ENCODE measurements at regions not wholly inside any gene's neighbourhood (a gene's known extent, or its start where the extent isn't known, plus 50 kb on each side); places are given as distances from the start of the nearest gene placed in this dataset.

GRCh38 chr20:52279706-52280105 lies 88.1 kb upstream of the ZFP64 start:
- H3K27ac Mint-ChIP-seq: no peak overlapping the region
- H3K4me3 Mint-ChIP-seq: no peak overlapping the region
- no peaks in the 10 kb centered on the region for H3K9me3 Mint-ChIP-seq

GRCh38 chr20:52275181-52275691 lies 83.7 kb upstream of the ZFP64 start:
- Mint-ChIP-seq H3K27ac (no peak overlapping the region), H3K27me3 (no peaks in the 10 kb centered on the region), H3K9me3 (no peaks in the 10 kb centered on the region), H3K36me3 (no peaks in the 10 kb centered on the region), H3K4me3 (no peak overlapping the region), H3K4me1 (no peaks in the 10 kb centered on the region)

More at GRCh38 chr20:52279706-52280105, 88.1 kb upstream of the ZFP64 start:
- H3K36me3 Mint-ChIP-seq: peaks cover 1% of the 10 kb centered on the region
- H3K4me1 Mint-ChIP-seq: no peaks in the 10 kb centered on the region
- H3K27me3 Mint-ChIP-seq: peaks cover 5% of the 10 kb centered on the region

GRCh38 chr20:52270696-52271095 lies 79.1 kb upstream of the ZFP64 start:
- no peaks in the 10 kb centered on the region for H3K36me3 Mint-ChIP-seq
- no peaks in the 10 kb centered on the region for H3K9me3 Mint-ChIP-seq
- H3K27ac Mint-ChIP-seq: no peak overlapping the region
- H3K4me3 Mint-ChIP-seq: no peak overlapping the region
- H3K4me1 Mint-ChIP-seq: peaks cover 9% of the 10 kb centered on the region
- H3K27me3 Mint-ChIP-seq: no peaks in the 10 kb centered on the region

GRCh38 chr20:52270001-52270606 lies 78.5 kb upstream of the ZFP64 start:
- Mint-ChIP-seq H3K27ac (no peak overlapping the region), H3K27me3 (no peaks in the 10 kb centered on the region), H3K4me3 (no peak overlapping the region), H3K4me1 (peaks cover 11% of the 10 kb centered on the region), H3K9me3 (no peaks in the 10 kb centered on the region), H3K36me3 (no peaks in the 10 kb centered on the region)

GRCh38 chr20:52269321-52269720 lies 77.7 kb upstream of the ZFP64 start:
- H3K27me3 Mint-ChIP-seq: peaks cover 1% of the 10 kb centered on the region
- H3K4me3 Mint-ChIP-seq: no peak overlapping the region
- no peaks in the 10 kb centered on the region for H3K9me3 Mint-ChIP-seq
- no peak overlapping the region for H3K27ac Mint-ChIP-seq
- H3K4me1 Mint-ChIP-seq: peaks cover 11% of the 10 kb centered on the region
- no peaks in the 10 kb centered on the region for H3K36me3 Mint-ChIP-seq

- H3K27ac Mint-ChIP-seq: no peak overlapping the region
- H3K27me3 Mint-ChIP-seq: peaks cover 1% of the 10 kb centered on the region
- no peaks in the 10 kb centered on the region for H3K9me3 Mint-ChIP-seq
- no peaks in the 10 kb centered on the region for H3K36me3 Mint-ChIP-seq
- H3K4me1 Mint-ChIP-seq: peaks cover 11% of the 10 kb centered on the region
- no peak overlapping the region for H3K4me3 Mint-ChIP-seq
Measured at GRCh38 chr20:52268184-52268749, 76.7 kb upstream of the ZFP64 start.

GRCh38 chr20:52267418-52267817 lies 75.8 kb upstream of the ZFP64 start:
- Mint-ChIP-seq H3K9me3 (no peaks in the 10 kb centered on the region), H3K27me3 (peaks cover 3% of the 10 kb centered on the region), H3K4me3 (no peak overlapping the region), H3K36me3 (no peaks in the 10 kb centered on the region), H3K27ac (peak overlapping the region; percentile 24), H3K4me1 (peaks cover 11% of the 10 kb centered on the region)

- Mint-ChIP-seq H3K27me3 (peaks cover 3% of the 10 kb centered on the region), H3K4me3 (no peak overlapping the region), H3K36me3 (no peaks in the 10 kb centered on the region), H3K4me1 (peaks cover 14% of the 10 kb centered on the region), H3K9me3 (no peaks in the 10 kb centered on the region), H3K27ac (no peak overlapping the region)
Measured at GRCh38 chr20:52263757-52264156, 72.2 kb upstream of the ZFP64 start.

- Mint-ChIP-seq H3K36me3 (no peaks in the 10 kb centered on the region), H3K4me1 (peaks cover 14% of the 10 kb centered on the region), H3K27me3 (peaks cover 3% of the 10 kb centered on the region), H3K9me3 (no peaks in the 10 kb centered on the region), H3K27ac (no peak overlapping the region), H3K4me3 (no peak overlapping the region)
Measured at GRCh38 chr20:52261792-52262191, 70.2 kb upstream of the ZFP64 start.

GRCh38 chr20:52259295-52259694 lies 67.7 kb upstream of the ZFP64 start:
- peaks cover 2% of the 10 kb centered on the region for H3K36me3 Mint-ChIP-seq
- no peak overlapping the region for H3K4me3 Mint-ChIP-seq
- H3K4me1 Mint-ChIP-seq: peaks cover 3% of the 10 kb centered on the region
- no peak overlapping the region for H3K27ac Mint-ChIP-seq
- peaks cover 3% of the 10 kb centered on the region for H3K27me3 Mint-ChIP-seq
- H3K9me3 Mint-ChIP-seq: no peaks in the 10 kb centered on the region

GRCh38 chr20:52256454-52256853 lies 64.9 kb upstream of the ZFP64 start:
- Mint-ChIP-seq H3K4me3 (no peak overlapping the region), H3K9me3 (no peaks in the 10 kb centered on the region), H3K27ac (no peak overlapping the region), H3K27me3 (peaks cover 1% of the 10 kb centered on the region), H3K4me1 (peaks cover 3% of the 10 kb centered on the region), H3K36me3 (peaks cover 4% of the 10 kb centered on the region)

- Mint-ChIP-seq H3K36me3 (peaks cover 4% of the 10 kb centered on the region), H3K27ac (no peak overlapping the region), H3K4me1 (no peaks in the 10 kb centered on the region), H3K4me3 (no peak overlapping the region), H3K9me3 (no peaks in the 10 kb centered on the region), H3K27me3 (peaks cover 1% of the 10 kb centered on the region)
Measured at GRCh38 chr20:52252664-52253063, 61.1 kb upstream of the ZFP64 start.

- no peaks in the 10 kb centered on the region for H3K4me1 Mint-ChIP-seq
- no peak overlapping the region for H3K27ac Mint-ChIP-seq
Measured at GRCh38 chr20:52251827-52252226, 60.2 kb upstream of the ZFP64 start.

GRCh38 chr20:52251136-52251700 lies 59.6 kb upstream of the ZFP64 start:
- Mint-ChIP-seq H3K27ac (no peak overlapping the region), H3K36me3 (peaks cover 5% of the 10 kb centered on the region), H3K4me1 (no peaks in the 10 kb centered on the region), H3K9me3 (no peaks in the 10 kb centered on the region), H3K27me3 (no peaks in the 10 kb centered on the region), H3K4me3 (no peak overlapping the region)

More at GRCh38 chr20:52251827-52252226, 60.2 kb upstream of the ZFP64 start:
- no peaks in the 10 kb centered on the region for H3K9me3 Mint-ChIP-seq
- no peak overlapping the region for H3K4me3 Mint-ChIP-seq
- H3K36me3 Mint-ChIP-seq: peaks cover 5% of the 10 kb centered on the region
- H3K27me3 Mint-ChIP-seq: peaks cover 1% of the 10 kb centered on the region

- Mint-ChIP-seq H3K9me3 (no peaks in the 10 kb centered on the region), H3K4me3 (no peak overlapping the region), H3K36me3 (peaks cover 1% of the 10 kb centered on the region), H3K4me1 (peaks cover 12% of the 10 kb centered on the region), H3K27ac (no peak overlapping the region), H3K27me3 (no peaks in the 10 kb centered on the region)
Measured at GRCh38 chr20:52247548-52247947, 56.0 kb upstream of the ZFP64 start.

- Mint-ChIP-seq H3K9me3 (no peaks in the 10 kb centered on the region), H3K27ac (no peak overlapping the region)
Measured at GRCh38 chr20:52246366-52246765, 54.8 kb upstream of the ZFP64 start.

More at GRCh38 chr20:52246366-52246765, 54.8 kb upstream of the ZFP64 start:
- H3K4me3 Mint-ChIP-seq: no peak overlapping the region
- H3K36me3 Mint-ChIP-seq: peaks cover 1% of the 10 kb centered on the region
- H3K27me3 Mint-ChIP-seq: no peaks in the 10 kb centered on the region
- H3K4me1 Mint-ChIP-seq: peaks cover 16% of the 10 kb centered on the region
